Gastroesophageal sphincter (tissue), 4 donors: ENCODE measurements at regions not wholly inside any gene's neighbourhood (a gene's known extent, or its start where the extent isn't known, plus 50 kb on each side); places are given as distances from the start of the nearest gene placed in this dataset.
A peak's percentile ranks its signal among the peaks of the same experiment; 100 is the strongest.

ENCODE experiments used
- ATAC-seq: fragments of 150-250 bp; one replicate; pipeline ENCODE4 v1.9.1; 2016; ENCODE audit warnings: mild to moderate bottlenecking, moderate library complexity
- H3K27ac ChIP-seq, 4 donors: fragments of 200-600 bp; sonication (generic) in 3 of 4; 1 replicate in 3 of 4; 2 replicates in 1 of 4; pipeline ENCODE4 v1.5.1; 2016 to 2019
- H3K27me3 ChIP-seq: fragments of 200-600 bp; sonication (generic); one replicate; pipeline ENCODE4 v1.5.1; 2019
- H3K36me3 ChIP-seq, 2 donors: fragments of 200-600 bp; sonication (generic); one replicate each; pipeline ENCODE4 v1.5.1; 2019; ENCODE audit warnings: control low read depth in 1 of 2
- H3K4me1 ChIP-seq, 3 donors: fragments of 200-600 bp; sonication (generic); 1 replicate in 2 of 3; 2 replicates in 1 of 3; pipeline ENCODE4 v1.5.1; 2016 to 2019; ENCODE audit warnings: control low read depth in 2 of 3
- H3K4me3 ChIP-seq, 2 donors: fragments of 200-600 bp; sonication (generic); one replicate each; pipeline ENCODE4 v1.5.1; 2019; ENCODE audit warnings: mild to moderate bottlenecking in 1 of 2, moderate library complexity in 1 of 2
- H3K9me3 ChIP-seq, 3 donors: fragments of 200-600 bp; sonication (generic); one replicate each; pipeline ENCODE4 v1.5.1; 2017 to 2019; ENCODE audit warnings: control low read depth in 2 of 3
- EP300 ChIP-seq: sonication (generic); formaldehyde crosslinking; IDR thresholded peaks from one replicate; pipeline ENCODE4 v1.6.1; 2017; ENCODE audit warnings: antibody characterized with exemption, mild to moderate bottlenecking
- POLR2A ChIP-seq, 2 donors: fragments of 450-650 bp; IDR thresholded peaks; one replicate each; pipeline ENCODE4 v1.6.1; 2017; ENCODE audit warnings: antibody characterized with exemption in 2 of 2, mild to moderate bottlenecking in 2 of 2, moderate library complexity in 1 of 2
- POLR2AphosphoS5 ChIP-seq: sonication (generic); formaldehyde crosslinking; IDR thresholded peaks from one replicate; pipeline ENCODE4 v1.6.1; 2017; ENCODE audit warnings: antibody characterized with exemption
- WGBS, 2 donors: methylation state at CpG; one replicate each; pipeline ENCODE4 v1.1.5; 2018; ENCODE audit warnings: low coverage in 1 of 2; 5-methylcytosine and 5-hydroxymethylcytosine counted together
- TF ChIP-seq, protein P1 (sequence below), 4 experiments: fragments of 200-600 bp in 2 of 4; fragments of 450-650 bp in 2 of 4; sonication (generic) in 1 of 4; IDR thresholded peaks; one replicate each; pipeline ENCODE4 v1.5.1; 2017 to 2019; ENCODE audit warnings: antibody characterized with exemption in 4 of 4, mild to moderate bottlenecking in 2 of 4, moderate library complexity in 2 of 4

DNA sequence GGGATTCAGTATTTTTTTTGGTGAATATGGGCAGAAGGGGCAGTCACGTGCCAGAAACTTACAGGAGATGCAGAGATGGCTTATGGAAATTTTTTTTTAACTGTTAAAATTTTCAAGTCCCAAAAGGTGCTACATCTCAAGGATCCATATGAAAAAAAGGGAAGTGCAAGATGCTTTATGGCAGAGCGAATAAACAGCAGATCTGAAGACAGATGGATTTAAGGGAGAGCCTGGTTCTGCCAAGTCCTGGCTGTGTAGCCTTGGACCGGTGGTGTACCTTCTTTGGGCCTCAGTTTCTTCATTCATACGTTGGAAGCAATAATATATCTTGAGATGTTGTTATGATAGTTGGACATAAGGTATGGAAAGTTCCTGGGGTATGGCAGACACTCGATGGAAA, 91.5 kb upstream of the ARRDC4 start:
- no peaks in the 10 kb centered on the region for H3K4me1 ChIP-seq
- no peak overlapping the region for H3K27ac ChIP-seq
- H3K9me3 ChIP-seq = no peaks in the 10 kb centered on the region
- TF ChIP-seq POLR2AphosphoS5 (no peak), EP300 (no peak), POLR2A (IDR thresholded peaks at IDR 0.05) (no peak)
- TF ChIP-seq, protein P1, sequence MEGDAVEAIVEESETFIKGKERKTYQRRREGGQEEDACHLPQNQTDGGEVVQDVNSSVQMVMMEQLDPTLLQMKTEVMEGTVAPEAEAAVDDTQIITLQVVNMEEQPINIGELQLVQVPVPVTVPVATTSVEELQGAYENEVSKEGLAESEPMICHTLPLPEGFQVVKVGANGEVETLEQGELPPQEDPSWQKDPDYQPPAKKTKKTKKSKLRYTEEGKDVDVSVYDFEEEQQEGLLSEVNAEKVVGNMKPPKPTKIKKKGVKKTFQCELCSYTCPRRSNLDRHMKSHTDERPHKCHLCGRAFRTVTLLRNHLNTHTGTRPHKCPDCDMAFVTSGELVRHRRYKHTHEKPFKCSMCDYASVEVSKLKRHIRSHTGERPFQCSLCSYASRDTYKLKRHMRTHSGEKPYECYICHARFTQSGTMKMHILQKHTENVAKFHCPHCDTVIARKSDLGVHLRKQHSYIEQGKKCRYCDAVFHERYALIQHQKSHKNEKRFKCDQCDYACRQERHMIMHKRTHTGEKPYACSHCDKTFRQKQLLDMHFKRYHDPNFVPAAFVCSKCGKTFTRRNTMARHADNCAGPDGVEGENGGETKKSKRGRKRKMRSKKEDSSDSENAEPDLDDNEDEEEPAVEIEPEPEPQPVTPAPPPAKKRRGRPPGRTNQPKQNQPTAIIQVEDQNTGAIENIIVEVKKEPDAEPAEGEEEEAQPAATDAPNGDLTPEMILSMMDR (IDR thresholded peaks at IDR 0.05) = no peak
- H3K27me3 ChIP-seq = no peaks in the 10 kb centered on the region
- no peaks in the 10 kb centered on the region for H3K36me3 ChIP-seq
- WGBS, 2 donors = 62 to 79% methylated on average over 4 to 5 of the region's 5 CpGs
- H3K4me3 ChIP-seq = no peak overlapping the region
- no peak for ATAC-seq

DNA sequence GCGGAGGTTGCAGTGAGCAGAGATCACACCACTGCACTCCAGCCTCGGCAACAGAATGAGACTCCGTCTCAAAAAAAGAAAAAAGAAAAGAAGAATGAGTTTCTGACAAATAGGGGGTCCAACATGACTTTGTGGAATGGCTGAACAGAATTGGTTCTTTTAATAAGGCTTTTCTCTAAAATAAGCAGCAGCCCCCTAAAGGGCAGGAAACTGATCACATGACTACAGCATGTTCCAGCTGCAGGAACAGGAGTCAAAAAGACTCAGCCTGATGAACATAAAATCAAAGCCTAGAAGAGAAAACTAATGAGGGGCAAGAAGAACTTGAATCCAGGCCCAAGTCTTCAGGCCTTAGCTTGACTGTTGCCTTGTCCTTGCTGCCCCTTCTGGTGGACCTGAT, 89.7 kb upstream of the ARRDC4 start:
- H3K36me3 ChIP-seq = no peaks in the 10 kb centered on the region
- TF ChIP-seq POLR2A (IDR thresholded peaks at IDR 0.05) = no peak
- no peak for TF ChIP-seq POLR2AphosphoS5
- TF ChIP-seq, protein P1 (IDR thresholded peaks at IDR 0.05) = no peak
- no peak for TF ChIP-seq EP300
- H3K27me3 ChIP-seq = no peaks in the 10 kb centered on the region
- WGBS, 2 donors = 79 to 100% methylated on average over 1 to 3 of the region's 3 CpGs
- no peaks in the 10 kb centered on the region for H3K4me1 ChIP-seq
- no peaks in the 10 kb centered on the region for H3K9me3 ChIP-seq
- H3K4me3 ChIP-seq = no peak overlapping the region
- no peak for ATAC-seq
- no peak overlapping the region for H3K27ac ChIP-seq

DNA sequence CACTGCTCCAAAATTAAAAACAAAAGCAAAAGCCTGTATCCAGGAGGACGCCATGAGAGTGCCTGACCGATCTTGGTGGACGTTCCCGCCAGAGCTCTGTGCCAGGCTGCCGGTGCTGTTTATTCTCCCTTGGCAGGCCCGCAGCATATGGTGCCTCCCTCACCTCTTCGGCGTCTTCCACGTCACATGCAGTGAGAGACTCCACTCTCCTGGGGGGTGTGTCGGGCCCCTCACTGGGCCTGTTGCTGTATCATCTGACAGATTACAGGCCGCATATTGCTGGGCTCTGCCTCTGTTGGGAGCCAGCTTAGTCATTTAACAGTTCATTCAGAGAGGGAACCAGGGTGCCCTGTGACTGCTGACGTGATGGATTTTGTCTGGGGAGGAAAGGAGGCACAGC, 86.4 kb upstream of the ARRDC4 start:
- Histone ChIP-seq H3K4me1 (no peaks in the 10 kb centered on the region), H3K9me3 (no peaks in the 10 kb centered on the region), H3K4me3 (peak overlapping the region in 1 of 2 donors; percentile 3), H3K36me3 (no peaks in the 10 kb centered on the region), H3K27ac (peak overlapping the region in 3 of 4 donors; percentile 1 to 66 (median 39)), H3K27me3 (no peaks in the 10 kb centered on the region)
- 76% methylated on average over 4 of the region's 12 CpGs; no CpG with 5 or more reads in 1 of the 2 donors for WGBS, 2 donors
- no peak for ATAC-seq
- no peak for TF ChIP-seq POLR2A (IDR thresholded peaks at IDR 0.05)
- TF ChIP-seq EP300 = no peak
- TF ChIP-seq, protein P1 (IDR thresholded peaks at IDR 0.05) = no peak
- no peak for TF ChIP-seq POLR2AphosphoS5

DNA sequence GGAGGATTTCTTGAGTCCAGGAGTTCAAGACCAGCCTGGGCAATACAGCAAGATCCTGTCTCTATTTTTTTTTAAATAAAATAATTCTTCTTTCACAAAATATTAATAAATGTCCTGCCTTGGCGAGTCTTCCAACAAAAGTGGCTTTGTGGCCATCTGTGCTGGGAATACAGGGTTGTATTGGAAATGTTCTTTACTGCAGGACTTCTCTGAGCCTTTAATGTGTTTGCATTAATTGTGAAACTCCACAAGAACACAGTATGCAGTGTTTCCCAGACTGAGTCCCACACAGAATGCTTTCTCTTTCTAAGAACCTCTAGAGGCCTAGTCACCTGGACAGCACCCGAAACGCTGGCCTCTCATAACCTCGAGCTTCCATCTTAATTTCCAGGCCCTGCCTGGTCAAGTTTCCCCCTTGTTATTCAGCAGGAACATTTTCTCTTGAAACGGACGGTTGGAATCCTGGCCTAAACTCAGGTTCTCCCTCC, 85.4 kb upstream of the ARRDC4 start:
- Histone ChIP-seq H3K36me3 (no peaks in the 10 kb centered on the region), H3K9me3 (no peaks in the 10 kb centered on the region), H3K4me1 (no peaks in the 10 kb centered on the region), H3K4me3 (peak overlapping the region; percentile 32 to 44), H3K27ac (peak overlapping the region in 3 of 4 donors; percentile 43 to 66 (median 52)), H3K27me3 (no peaks in the 10 kb centered on the region)
- TF ChIP-seq, protein P1 (IDR thresholded peaks at IDR 0.05) = no peak
- TF ChIP-seq EP300 = no peak
- no peak for TF ChIP-seq POLR2AphosphoS5
- TF ChIP-seq POLR2A (IDR thresholded peaks at IDR 0.05) = no peak
- 60 to 72% methylated on average over 6 of the region's 6 CpGs for WGBS, 2 donors
- no peak for ATAC-seq

DNA sequence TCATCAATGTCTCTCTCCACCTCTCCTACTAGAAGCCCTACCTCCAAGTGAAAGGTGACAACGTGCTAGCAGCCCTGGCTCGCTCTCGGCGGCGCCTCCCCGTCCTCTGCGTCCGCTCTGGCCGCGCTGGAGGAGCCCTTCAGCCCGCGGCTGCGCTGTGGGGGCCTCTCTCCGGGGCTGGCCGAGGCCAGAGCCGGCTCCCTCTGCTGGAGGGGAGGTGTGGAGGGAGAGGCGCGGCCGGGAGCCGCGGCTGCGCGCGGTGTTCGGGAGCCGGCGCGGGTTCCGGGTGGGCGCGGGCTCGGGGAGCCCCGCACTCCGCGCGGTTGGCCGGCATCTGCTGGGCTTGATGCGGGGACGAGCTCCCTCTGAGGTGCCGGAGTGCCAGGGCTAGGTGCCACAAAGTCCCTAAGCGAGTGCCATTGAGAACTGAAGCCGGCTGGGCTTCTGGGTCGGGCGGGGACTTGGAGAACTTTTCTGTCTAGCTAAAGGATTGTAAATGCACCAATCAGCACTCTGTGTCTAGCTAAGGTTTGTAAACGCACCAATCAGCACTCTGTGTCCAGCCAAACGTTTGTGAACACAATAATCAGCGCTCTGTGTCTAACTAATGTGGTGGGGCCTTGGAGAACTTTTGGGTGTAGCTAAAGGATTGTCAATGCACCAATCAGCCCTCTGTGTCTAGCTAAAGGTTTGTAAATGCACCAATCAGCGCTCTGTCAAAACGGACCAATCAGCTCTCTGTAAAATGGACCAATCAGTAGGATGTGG, 84.8 kb upstream of the ARRDC4 start:
- Histone ChIP-seq H3K27me3 (no peaks in the 10 kb centered on the region), H3K27ac (peak overlapping the region in 3 of 4 donors; percentile 43 to 66 (median 52)), H3K4me1 (no peaks in the 10 kb centered on the region), H3K4me3 (peak overlapping the region; percentile 32 to 44), H3K36me3 (no peaks in the 10 kb centered on the region), H3K9me3 (no peaks in the 10 kb centered on the region)
- peak; percentile 19 for ATAC-seq
- TF ChIP-seq, protein P1 (IDR thresholded peaks at IDR 0.05) = peak in 3 of 4 experiments; percentile 21 to 61 (median 36)
- no peak for TF ChIP-seq EP300
- TF ChIP-seq POLR2A (IDR thresholded peaks at IDR 0.05) = peak in 1 of 2 donors; percentile 9
- no peak for TF ChIP-seq POLR2AphosphoS5
- WGBS, 2 donors = 29 to 95% methylated on average over 3 to 9 of the region's 49 CpGs
